ENCODE measurements at regions not wholly inside any gene's neighbourhood (a gene's known extent, or its start where the extent isn't known, plus 50 kb on each side); places are given as distances from the start of the nearest gene placed in this dataset.

DNA sequence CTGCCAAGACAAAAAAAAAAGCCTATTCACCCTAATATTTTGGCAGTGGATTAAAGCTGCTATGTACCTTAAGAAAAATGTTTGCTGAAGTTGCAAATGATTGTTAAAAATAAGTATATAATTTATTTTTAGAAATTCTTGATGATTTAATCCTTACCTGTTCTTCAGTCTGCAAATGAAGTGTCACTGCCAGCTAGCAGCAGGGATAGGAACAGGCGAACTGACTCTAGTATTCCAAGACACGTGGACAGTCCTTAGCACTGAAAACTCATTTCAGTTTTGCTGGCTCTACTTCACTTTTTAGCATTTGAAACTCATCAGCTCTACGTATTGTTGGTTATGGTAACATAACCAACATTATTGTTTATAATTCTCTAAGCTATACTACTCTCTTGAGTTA is 204.4 kb upstream of the ID4 start:
- H3K79me2 ChIP-seq (ENCODE audit: control insufficient read depth, low read length): no peaks in the 10 kb centered on the region
- no peaks in the 10 kb centered on the region for H3K27me3 ChIP-seq (ENCODE audit: control insufficient read depth, low read length)
- H3K9me3 ChIP-seq (ENCODE audit: control insufficient read depth, insufficient read depth, low read length): no peaks in the 10 kb centered on the region
- no peaks in the 10 kb centered on the region for H3K36me3 ChIP-seq (ENCODE audit: control insufficient read depth, low read length)
- peaks cover 4% of the 10 kb centered on the region; the same call in 1 of the 2 replicates for H3K4me1 ChIP-seq (ENCODE audit: control insufficient read depth, low read length)
- no peaks in the 10 kb centered on the region for H3K9me2 ChIP-seq (replicated peaks; ENCODE audit: control insufficient read depth, low read length)
- TF ChIP-seq, protein P1, sequence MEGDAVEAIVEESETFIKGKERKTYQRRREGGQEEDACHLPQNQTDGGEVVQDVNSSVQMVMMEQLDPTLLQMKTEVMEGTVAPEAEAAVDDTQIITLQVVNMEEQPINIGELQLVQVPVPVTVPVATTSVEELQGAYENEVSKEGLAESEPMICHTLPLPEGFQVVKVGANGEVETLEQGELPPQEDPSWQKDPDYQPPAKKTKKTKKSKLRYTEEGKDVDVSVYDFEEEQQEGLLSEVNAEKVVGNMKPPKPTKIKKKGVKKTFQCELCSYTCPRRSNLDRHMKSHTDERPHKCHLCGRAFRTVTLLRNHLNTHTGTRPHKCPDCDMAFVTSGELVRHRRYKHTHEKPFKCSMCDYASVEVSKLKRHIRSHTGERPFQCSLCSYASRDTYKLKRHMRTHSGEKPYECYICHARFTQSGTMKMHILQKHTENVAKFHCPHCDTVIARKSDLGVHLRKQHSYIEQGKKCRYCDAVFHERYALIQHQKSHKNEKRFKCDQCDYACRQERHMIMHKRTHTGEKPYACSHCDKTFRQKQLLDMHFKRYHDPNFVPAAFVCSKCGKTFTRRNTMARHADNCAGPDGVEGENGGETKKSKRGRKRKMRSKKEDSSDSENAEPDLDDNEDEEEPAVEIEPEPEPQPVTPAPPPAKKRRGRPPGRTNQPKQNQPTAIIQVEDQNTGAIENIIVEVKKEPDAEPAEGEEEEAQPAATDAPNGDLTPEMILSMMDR (IDR thresholded peaks at IDR 0.05; ENCODE audit: low read depth, low read length, poor library complexity, severe bottlenecking): no peak
- no peak for TF ChIP-seq EZH2phosphoT487 (IDR thresholded peaks at IDR 0.05; ENCODE audit: borderline replicate concordance, low read length)
- no peaks in the 10 kb centered on the region for H4K20me1 ChIP-seq (ENCODE audit: control insufficient read depth, insufficient read depth, low read depth, low read length)
- no peak overlapping the region for H3K4me2 ChIP-seq (ENCODE audit: low read length)
- no peak overlapping the region for H3K27ac ChIP-seq (ENCODE audit: low read depth, low read length)
- no peaks in the 10 kb centered on the region for H3F3A ChIP-seq (ENCODE audit: control insufficient read depth, insufficient read depth)
- H3K4me3 ChIP-seq (ENCODE audit: low read length): no peak overlapping the region

DNA sequence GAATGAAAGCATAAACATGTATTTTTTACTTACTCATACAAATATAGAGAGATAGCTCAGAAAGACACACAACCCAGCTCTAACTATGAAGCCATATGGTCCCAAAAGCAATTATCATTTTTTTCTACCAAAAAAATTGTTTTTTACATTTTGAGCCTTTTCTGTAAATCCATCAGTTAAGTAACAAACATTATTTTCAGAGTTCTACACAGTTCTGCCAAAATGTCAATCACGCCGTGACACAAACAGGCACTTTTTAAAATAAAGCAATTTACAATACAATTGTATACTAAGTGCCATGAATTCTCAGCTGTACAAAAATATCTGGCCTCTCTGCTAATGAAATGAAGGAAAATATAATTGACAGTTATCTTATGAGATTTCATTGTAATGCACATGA is 201.4 kb upstream of the ID4 start:
- H4K20me1 ChIP-seq (ENCODE audit: control insufficient read depth, insufficient read depth, low read depth, low read length): no peaks in the 10 kb centered on the region
- no peaks in the 10 kb centered on the region for H3K36me3 ChIP-seq (ENCODE audit: control insufficient read depth, low read length)
- no peaks in the 10 kb centered on the region for H3K27me3 ChIP-seq (ENCODE audit: control insufficient read depth, low read length)
- no peak overlapping the region for H3K4me3 ChIP-seq (ENCODE audit: low read length)
- no peaks in the 10 kb centered on the region for H3F3A ChIP-seq (ENCODE audit: control insufficient read depth, insufficient read depth)
- no peak for TF ChIP-seq EZH2phosphoT487 (IDR thresholded peaks at IDR 0.05; ENCODE audit: borderline replicate concordance, low read length)
- TF ChIP-seq, protein P1 (IDR thresholded peaks at IDR 0.05; ENCODE audit: low read depth, low read length, poor library complexity, severe bottlenecking): no peak
- no peak overlapping the region for H3K4me2 ChIP-seq (ENCODE audit: low read length)
- H3K9me3 ChIP-seq (ENCODE audit: control insufficient read depth, insufficient read depth, low read length): no peaks in the 10 kb centered on the region
- no peak overlapping the region for H3K27ac ChIP-seq (ENCODE audit: low read depth, low read length)
- H3K4me1 ChIP-seq (ENCODE audit: control insufficient read depth, low read length): peaks cover 4% of the 10 kb centered on the region; the same call in 1 of the 2 replicates
- no peaks in the 10 kb centered on the region for H3K9me2 ChIP-seq (replicated peaks; ENCODE audit: control insufficient read depth, low read length)
- no peaks in the 10 kb centered on the region for H3K79me2 ChIP-seq (ENCODE audit: control insufficient read depth, low read length)

DNA sequence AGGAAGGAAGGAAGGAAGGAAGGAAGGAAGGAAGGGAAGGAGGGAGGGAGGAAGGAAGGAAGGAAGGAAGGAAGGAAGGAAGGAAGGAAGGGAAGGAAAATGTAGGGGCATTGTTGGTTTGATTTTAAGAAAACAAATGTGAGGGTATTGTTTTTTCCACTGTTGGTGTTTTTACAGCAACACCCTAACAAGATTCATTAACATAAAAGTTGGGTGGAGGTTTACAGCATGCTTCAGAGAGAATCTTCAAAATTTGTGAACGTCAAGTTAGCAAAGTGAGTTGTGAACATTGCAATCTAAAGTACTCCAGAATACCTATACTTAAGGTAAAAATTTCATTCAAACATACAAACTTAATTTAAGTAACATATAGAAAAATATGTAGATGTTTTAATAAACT is 200.2 kb upstream of the ID4 start:
- Histone ChIP-seq H3K9me3 (ENCODE audit: control insufficient read depth, insufficient read depth, low read length) (no peaks in the 10 kb centered on the region), H4K20me1 (ENCODE audit: control insufficient read depth, insufficient read depth, low read depth, low read length) (no peaks in the 10 kb centered on the region), H3K4me3 (ENCODE audit: low read length) (no peak overlapping the region), H3K4me1 (ENCODE audit: control insufficient read depth, low read length) (peaks cover 4% of the 10 kb centered on the region; the same call in 1 of the 2 replicates), H3K27me3 (ENCODE audit: control insufficient read depth, low read length) (no peaks in the 10 kb centered on the region), H3K9me2 (replicated peaks; ENCODE audit: control insufficient read depth, low read length) (no peaks in the 10 kb centered on the region), H3K36me3 (ENCODE audit: control insufficient read depth, low read length) (no peaks in the 10 kb centered on the region), H3K4me2 (ENCODE audit: low read length) (no peak overlapping the region), H3F3A (ENCODE audit: control insufficient read depth, insufficient read depth) (no peaks in the 10 kb centered on the region), H3K79me2 (ENCODE audit: control insufficient read depth, low read length) (no peaks in the 10 kb centered on the region), H3K27ac (ENCODE audit: low read depth, low read length) (no peak overlapping the region)
- no peak for TF ChIP-seq EZH2phosphoT487 (IDR thresholded peaks at IDR 0.05; ENCODE audit: borderline replicate concordance, low read length)
- TF ChIP-seq, protein P1 (IDR thresholded peaks at IDR 0.05; ENCODE audit: low read depth, low read length, poor library complexity, severe bottlenecking): no peak
